ENCODE measurements at regions not wholly inside any gene's neighbourhood (a gene's known extent, or its start where the extent isn't known, plus 50 kb on each side); places are given as distances from the start of the nearest gene placed in this dataset.

DNA sequence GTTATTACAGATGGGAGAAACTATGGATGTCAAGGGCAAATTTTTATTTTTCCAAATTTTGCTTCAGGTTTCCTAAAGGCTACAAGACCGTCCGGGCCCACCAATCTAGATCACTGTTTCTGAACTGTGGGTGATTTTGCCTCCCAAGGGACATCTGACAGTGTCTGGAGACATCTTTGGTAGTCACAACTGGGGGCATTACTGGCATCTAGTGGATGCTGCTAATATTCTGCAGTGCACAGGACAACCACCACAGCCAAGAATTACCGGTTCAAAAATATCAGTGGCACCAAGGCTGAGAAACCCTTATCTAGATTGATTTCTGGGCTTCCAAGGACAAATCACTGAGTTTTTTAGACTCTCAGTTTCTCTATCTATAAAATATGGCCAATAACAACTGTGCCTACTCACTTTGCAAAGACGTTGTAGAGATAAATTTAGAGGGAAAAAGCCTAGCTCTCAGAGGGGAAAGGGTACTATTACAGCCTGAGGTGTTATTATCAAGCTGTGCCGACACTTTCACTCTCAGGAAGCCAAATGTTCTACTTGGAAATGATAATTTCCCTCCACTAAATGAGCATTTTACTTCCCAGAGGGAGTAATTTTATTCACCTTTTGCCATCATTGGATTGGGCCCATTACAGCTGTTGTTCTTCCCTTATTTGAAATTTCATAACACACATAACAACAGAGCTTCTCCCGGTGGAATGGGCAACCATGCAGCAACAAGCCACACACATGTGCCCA, 442.1 kb downstream of the CENPC start:
- TF ChIP-seq POLR2A (IDR thresholded peaks at IDR 0.05): no peak
- TF ChIP-seq, protein P1, sequence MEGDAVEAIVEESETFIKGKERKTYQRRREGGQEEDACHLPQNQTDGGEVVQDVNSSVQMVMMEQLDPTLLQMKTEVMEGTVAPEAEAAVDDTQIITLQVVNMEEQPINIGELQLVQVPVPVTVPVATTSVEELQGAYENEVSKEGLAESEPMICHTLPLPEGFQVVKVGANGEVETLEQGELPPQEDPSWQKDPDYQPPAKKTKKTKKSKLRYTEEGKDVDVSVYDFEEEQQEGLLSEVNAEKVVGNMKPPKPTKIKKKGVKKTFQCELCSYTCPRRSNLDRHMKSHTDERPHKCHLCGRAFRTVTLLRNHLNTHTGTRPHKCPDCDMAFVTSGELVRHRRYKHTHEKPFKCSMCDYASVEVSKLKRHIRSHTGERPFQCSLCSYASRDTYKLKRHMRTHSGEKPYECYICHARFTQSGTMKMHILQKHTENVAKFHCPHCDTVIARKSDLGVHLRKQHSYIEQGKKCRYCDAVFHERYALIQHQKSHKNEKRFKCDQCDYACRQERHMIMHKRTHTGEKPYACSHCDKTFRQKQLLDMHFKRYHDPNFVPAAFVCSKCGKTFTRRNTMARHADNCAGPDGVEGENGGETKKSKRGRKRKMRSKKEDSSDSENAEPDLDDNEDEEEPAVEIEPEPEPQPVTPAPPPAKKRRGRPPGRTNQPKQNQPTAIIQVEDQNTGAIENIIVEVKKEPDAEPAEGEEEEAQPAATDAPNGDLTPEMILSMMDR (IDR thresholded peaks at IDR 0.05): no peak

Data from breast epithelium (tissue), 3 donors.